Caco-2 (cell line): ENCODE measurements at regions not wholly inside any gene's neighbourhood (a gene's known extent, or its start where the extent isn't known, plus 50 kb on each side); places are given as distances from the start of the nearest gene placed in this dataset.

Experiments used
- BruUV-seq: library from RNA; stranded (reverse); fragments of 400-500 nt; replicated peaks from 2 replicates; lab custom pipeline; 2021; lab: Mats Ljungman, UMichigan
- CTCF ChIA-PET: fragments of 300-600 bp; sonication (Branson Sonifier 250); formaldehyde crosslinking; loops from one replicate; lab custom pipeline; 2022; ENCODE audit warnings: antibody characterized with exemption; lab: Charles Lee
- POLR2A ChIA-PET: fragments of 300-600 bp; sonication (Branson Sonifier 250); formaldehyde crosslinking; loops from one replicate; lab custom pipeline; 2022; ENCODE audit warnings: antibody characterized with exemption; lab: Charles Lee
- DNase-seq, 2 experiments: peaks; one replicate each; pipeline versions ENCODE4 v3.0.0 to v3.0.0-alpha.2; 2020 to 2022
- H3K27me3 ChIP-seq: replicated peaks from 2 replicates; pipeline ENCODE4 v1.6.0; 2011; ENCODE audit warnings: low read length; ENCODE audit not compliant: control insufficient read depth, insufficient read depth
- H3K36me3 ChIP-seq: 2 replicates; pipeline ENCODE4 v1.5.1; 2011; ENCODE audit warnings: low read length; ENCODE audit not compliant: control insufficient read depth, insufficient read depth
- H3K4me1 ChIP-seq: fragments of 250-450 bp; sonication (Bioruptor Pico); 2 replicates; pipeline ENCODE4 v1.5.1; 2020; ENCODE audit warnings: mild to moderate bottlenecking
- H3K4me3 ChIP-seq: 2 replicates; pipeline ENCODE4 v1.5.1; 2011; ENCODE audit warnings: low read depth, mild to moderate bottlenecking, control low read depth, low read length
- H3K9me3 ChIP-seq: fragments of 250-450 bp; sonication (Bioruptor Pico); 2 replicates; pipeline ENCODE4 v1.5.1; 2020; ENCODE audit warnings: mild to moderate bottlenecking, moderate library complexity
- H3K27ac Mint-ChIP-seq: one replicate; pipeline ENCODE4 v1.8.0; 2022; ENCODE audit warnings: mixed read lengths; ENCODE audit not compliant: unreplicated experiment
- H3K27me3 Mint-ChIP-seq: one replicate; pipeline ENCODE4 v1.8.0; 2022; ENCODE audit warnings: mixed read lengths; ENCODE audit not compliant: insufficient read depth, unreplicated experiment
- H3K36me3 Mint-ChIP-seq: one replicate; pipeline ENCODE4 v1.8.0; 2022; ENCODE audit warnings: mild to moderate bottlenecking, mixed read lengths; ENCODE audit not compliant: insufficient read depth, unreplicated experiment
- H3K4me1 Mint-ChIP-seq: one replicate; pipeline ENCODE4 v1.8.0; 2022; ENCODE audit warnings: low read depth, mixed read lengths; ENCODE audit not compliant: unreplicated experiment
- H3K4me3 Mint-ChIP-seq: one replicate; pipeline ENCODE4 v1.8.0; 2022; ENCODE audit warnings: mild to moderate bottlenecking, moderate library complexity, mixed read lengths; ENCODE audit not compliant: unreplicated experiment
- H3K9me3 Mint-ChIP-seq: one replicate; pipeline ENCODE4 v1.8.0; 2022; ENCODE audit warnings: mixed read lengths; ENCODE audit not compliant: unreplicated experiment
- intact Hi-C: fragments of 100-400 bp; cut with micrococcal nuclease; formaldehyde crosslinking; loops from one replicate; pipeline ENCODE4 v1.10.0; 2022; ENCODE audit not compliant: unreplicated experiment
- TF ChIP-seq, protein P1 (sequence below), 2 experiments: fragments of 200-600 bp in 1 of 2; IDR thresholded peaks; 1 replicate in 1 of 2; 2 replicates in 1 of 2; pipeline versions ENCODE4 v1.5.1 to v1.8.0; 2011 to 2022; ENCODE audit warnings: antibody characterized with exemption in 1 of 2, control low read depth in 1 of 2, inconsistent platforms in 1 of 2, low read depth in 1 of 2, low read length in 1 of 2, mild to moderate bottlenecking in 1 of 2, moderate library complexity in 1 of 2; ENCODE audit not compliant: insufficient read depth in 1 of 2, severe bottlenecking in 1 of 2, unreplicated experiment in 1 of 2

DNA sequence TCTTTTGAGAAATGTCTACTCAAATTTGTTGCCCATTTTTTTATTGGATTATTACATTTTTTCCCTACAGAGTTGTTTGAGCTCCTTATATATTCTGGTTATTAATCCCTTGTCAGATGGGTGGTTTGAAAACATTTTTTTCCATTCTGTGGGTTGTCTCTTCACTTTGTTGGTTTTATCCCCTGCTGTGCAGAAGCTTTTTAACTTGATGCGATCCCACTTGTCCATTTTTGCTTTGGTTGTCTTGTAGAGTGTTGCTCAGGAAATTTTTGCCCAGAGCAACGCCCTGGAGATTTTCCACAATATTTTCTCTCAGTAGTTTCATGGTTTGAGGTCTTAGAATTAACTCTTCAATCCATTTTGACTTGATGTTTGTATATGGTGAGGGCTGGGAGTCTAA is 592.8 kb upstream of the GOT2 start:
- Mint-ChIP-seq H3K9me3 (no peaks in the 10 kb centered on the region), H3K4me1 (no peaks in the 10 kb centered on the region), H3K36me3 (no peaks in the 10 kb centered on the region), H3K27ac (no peak overlapping the region), H3K4me3 (no peak overlapping the region), H3K27me3 (no peaks in the 10 kb centered on the region)
- no peak for DNase-seq
- ChIA-PET CTCF (no interaction called here), POLR2A (no interaction called here)
- Histone ChIP-seq H3K27me3 (no peaks in the 10 kb centered on the region), H3K36me3 (no peaks in the 10 kb centered on the region), H3K4me1 (no peaks in the 10 kb centered on the region), H3K4me3 (no peak overlapping the region), H3K9me3 (no peaks in the 10 kb centered on the region; the same call in 1 of the 2 replicates)
- TF ChIP-seq, protein P1, sequence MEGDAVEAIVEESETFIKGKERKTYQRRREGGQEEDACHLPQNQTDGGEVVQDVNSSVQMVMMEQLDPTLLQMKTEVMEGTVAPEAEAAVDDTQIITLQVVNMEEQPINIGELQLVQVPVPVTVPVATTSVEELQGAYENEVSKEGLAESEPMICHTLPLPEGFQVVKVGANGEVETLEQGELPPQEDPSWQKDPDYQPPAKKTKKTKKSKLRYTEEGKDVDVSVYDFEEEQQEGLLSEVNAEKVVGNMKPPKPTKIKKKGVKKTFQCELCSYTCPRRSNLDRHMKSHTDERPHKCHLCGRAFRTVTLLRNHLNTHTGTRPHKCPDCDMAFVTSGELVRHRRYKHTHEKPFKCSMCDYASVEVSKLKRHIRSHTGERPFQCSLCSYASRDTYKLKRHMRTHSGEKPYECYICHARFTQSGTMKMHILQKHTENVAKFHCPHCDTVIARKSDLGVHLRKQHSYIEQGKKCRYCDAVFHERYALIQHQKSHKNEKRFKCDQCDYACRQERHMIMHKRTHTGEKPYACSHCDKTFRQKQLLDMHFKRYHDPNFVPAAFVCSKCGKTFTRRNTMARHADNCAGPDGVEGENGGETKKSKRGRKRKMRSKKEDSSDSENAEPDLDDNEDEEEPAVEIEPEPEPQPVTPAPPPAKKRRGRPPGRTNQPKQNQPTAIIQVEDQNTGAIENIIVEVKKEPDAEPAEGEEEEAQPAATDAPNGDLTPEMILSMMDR (IDR thresholded peaks at IDR 0.05; ENCODE audit: insufficient read depth in 1 of 2, low read depth in 1 of 2, low read length in 1 of 2, severe bottlenecking in 1 of 2, unreplicated experiment in 1 of 2): no peak
- intact Hi-C loops: no loop called here
- BruUV-seq: no TSS peak

DNA sequence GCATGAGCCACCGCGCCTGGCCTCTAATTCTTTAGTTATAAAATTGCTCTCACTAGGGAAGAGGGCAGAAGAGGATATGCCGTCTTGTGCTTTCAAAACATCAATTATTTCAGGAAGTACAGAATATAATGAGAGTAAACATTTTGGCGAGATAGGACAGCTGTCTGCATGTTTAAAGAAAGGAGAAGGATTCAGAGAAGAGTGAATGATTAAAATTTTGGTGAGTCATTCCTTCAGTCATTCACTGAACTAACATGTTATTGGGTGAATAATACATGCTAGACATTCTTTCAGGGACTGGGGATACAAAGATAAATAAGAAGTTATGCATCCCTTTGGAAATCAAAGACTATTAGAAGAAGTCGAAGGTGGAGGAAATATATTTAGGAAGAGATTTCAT is 590.3 kb upstream of the GOT2 start:
- Histone ChIP-seq H3K36me3 (no peaks in the 10 kb centered on the region), H3K4me1 (no peaks in the 10 kb centered on the region), H3K4me3 (no peak overlapping the region), H3K27me3 (no peaks in the 10 kb centered on the region), H3K9me3 (no peaks in the 10 kb centered on the region; the same call in 1 of the 2 replicates)
- BruUV-seq: no TSS peak
- CTCF ChIA-PET: no interaction called here
- TF ChIP-seq, protein P1 (IDR thresholded peaks at IDR 0.05; ENCODE audit: insufficient read depth in 1 of 2, low read depth in 1 of 2, low read length in 1 of 2, severe bottlenecking in 1 of 2, unreplicated experiment in 1 of 2): no peak
- no peaks in the 10 kb centered on the region for H3K4me1 Mint-ChIP-seq
- POLR2A ChIA-PET: no interaction called here
- intact Hi-C loops: no loop called here
- no peaks in the 10 kb centered on the region for H3K9me3 Mint-ChIP-seq
- no peaks in the 10 kb centered on the region for H3K36me3 Mint-ChIP-seq
- no peak for DNase-seq
- H3K27me3 Mint-ChIP-seq: no peaks in the 10 kb centered on the region
- no peak overlapping the region for H3K27ac Mint-ChIP-seq
- H3K4me3 Mint-ChIP-seq: no peak overlapping the region

DNA sequence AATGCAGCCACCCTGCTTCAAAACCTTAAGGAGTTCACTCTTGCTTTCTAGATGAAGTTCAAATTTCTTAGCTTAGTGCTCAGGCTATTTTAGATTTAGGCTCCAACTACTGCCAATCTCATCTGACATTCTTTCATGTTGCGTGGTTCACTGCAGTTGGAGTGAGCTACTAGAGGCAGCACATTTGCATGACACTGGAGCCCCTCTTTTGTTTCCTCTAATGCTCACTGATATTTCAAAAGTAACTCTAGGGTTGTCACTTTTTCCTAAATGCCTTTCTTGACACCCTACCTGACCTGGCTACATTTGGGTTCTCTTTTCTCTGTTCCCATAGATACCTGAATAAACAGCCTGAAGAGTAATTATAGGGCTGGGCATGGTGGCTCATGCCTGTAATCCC is 586.5 kb upstream of the GOT2 start:
- Mint-ChIP-seq H3K27ac (no peak overlapping the region), H3K9me3 (no peaks in the 10 kb centered on the region), H3K36me3 (no peaks in the 10 kb centered on the region), H3K4me1 (no peaks in the 10 kb centered on the region), H3K4me3 (no peak overlapping the region), H3K27me3 (no peaks in the 10 kb centered on the region)
- Histone ChIP-seq H3K9me3 (no peaks in the 10 kb centered on the region; the same call in 1 of the 2 replicates), H3K4me1 (no peaks in the 10 kb centered on the region), H3K36me3 (no peaks in the 10 kb centered on the region), H3K4me3 (no peak overlapping the region), H3K27me3 (no peaks in the 10 kb centered on the region)
- CTCF ChIA-PET: no interaction called here
- TF ChIP-seq, protein P1 (IDR thresholded peaks at IDR 0.05; ENCODE audit: insufficient read depth in 1 of 2, low read depth in 1 of 2, low read length in 1 of 2, severe bottlenecking in 1 of 2, unreplicated experiment in 1 of 2): no peak
- intact Hi-C loops: no loop called here
- DNase-seq: no peak
- POLR2A ChIA-PET: no interaction called here
- BruUV-seq: no TSS peak
